HepG2 (cell line): ENCODE measurements at regions not wholly inside any gene's neighbourhood (a gene's known extent, or its start where the extent isn't known, plus 50 kb on each side); places are given as distances from the start of the nearest gene placed in this dataset.

Experiments
- ATAC-seq: fragments of 200-7000 bp; cut with Tn5 transposase; 3 replicates; pipeline ENCODE4 v1.9.1; 2020; ENCODE audit warnings: mild to moderate bottlenecking, moderate library complexity
- BruUV-seq: library from RNA; stranded (reverse); fragments of 400-500 nt; replicated peaks from 2 replicates; lab custom pipeline; 2021; lab: Mats Ljungman, UMichigan
- CTCF ChIA-PET: fragments of 300-600 bp; formaldehyde crosslinking; extraction: SDS; loops from one replicate; lab custom pipeline; 2021; ENCODE audit warnings: low total read pairs, inconsistent platforms, low intra/inter-chr PET ratio; lab: Yijun Ruan, JAX
- POLR2A ChIA-PET: fragments of 350-600 bp; sonication (Branson Sonifier 250); formaldehyde crosslinking; loops from one replicate; lab custom pipeline; 2020; ENCODE audit warnings: antibody characterized with exemption, inconsistent platforms; lab: Yijun Ruan, JAX
- DNase-seq: peaks from one replicate; pipeline ENCODE4 v3.0.0-alpha.2; 2015; ENCODE audit warnings: low spot score
- FAIRE-seq: peaks from 3 replicates; lab custom pipeline; 2011; peaks lifted over from hg19 to GRCh38; lab: Jason Lieb, UNC
- H2AFZ ChIP-seq: one replicate; pipeline ENCODE4 v1.6.1; 2011; ENCODE audit warnings: low read length, inconsistent platforms
- H3K27ac ChIP-seq: fragments of 300-600 bp; 3 replicates; pipeline ENCODE4 v1.8.0; 2011; ENCODE audit warnings: mixed run types, mild to moderate bottlenecking, mixed read lengths, low read length, inconsistent platforms; ENCODE audit not compliant: insufficient read depth; ENCODE audit errors: extremely low read length
- H3K27me3 ChIP-seq, 2 experiments: fragments of 200-600 bp in 1 of 2; 2 replicates in 1 of 2; 3 replicates in 1 of 2; pipeline versions ENCODE4 v1.6.0 to v1.8.0; 2011; ENCODE audit warnings: low read length in 2 of 2, mild to moderate bottlenecking in 2 of 2, moderate library complexity in 2 of 2, inconsistent platforms in 1 of 2; ENCODE audit not compliant: insufficient read depth in 2 of 2, control insufficient read depth in 1 of 2
- H3K36me3 ChIP-seq, 2 experiments: fragments of 200-600 bp in 1 of 2; replicated peaks in 1 of 2; 2 replicates in 1 of 2; 3 replicates in 1 of 2; pipeline versions ENCODE4 v1.5.1 to v1.8.0; 2011; ENCODE audit warnings: low read length in 2 of 2, inconsistent platforms in 1 of 2; ENCODE audit not compliant: insufficient read depth in 2 of 2, control insufficient read depth in 1 of 2
- H3K4me1 ChIP-seq: 2 replicates; pipeline ENCODE4 v1.5.1; 2012; ENCODE audit warnings: low read length, inconsistent platforms; ENCODE audit not compliant: insufficient read depth
- H3K4me2 ChIP-seq: 2 replicates; pipeline ENCODE4 v1.6.0; 2011; ENCODE audit warnings: low read depth, low read length, inconsistent platforms
- H3K4me3 ChIP-seq, 3 experiments: fragments of 200-600 bp in 1 of 3; sonication (generic), shearing (Covaris generic) in 1 of 3; replicated peaks in 1 of 3; 2 replicates each; pipeline ENCODE4 v1.5.1; 2011 to 2016; ENCODE audit warnings: low read length in 3 of 3, inconsistent platforms in 2 of 3, low read depth in 2 of 3, mild to moderate bottlenecking in 2 of 3, control low read depth in 1 of 3, mixed read lengths in 1 of 3; ENCODE audit not compliant: insufficient read depth in 1 of 3
- H3K79me2 ChIP-seq: one replicate; pipeline ENCODE4 v1.6.1; 2011; ENCODE audit warnings: low read length, inconsistent platforms; ENCODE audit not compliant: insufficient read depth
- H3K9ac ChIP-seq: 2 replicates; pipeline ENCODE4 v1.6.0; 2011; ENCODE audit warnings: mild to moderate bottlenecking, low read depth, low read length, inconsistent platforms; ENCODE audit not compliant: insufficient read depth
- H3K9me3 ChIP-seq: 2 replicates; pipeline ENCODE4 v1.5.1; 2012; ENCODE audit warnings: mild to moderate bottlenecking, low read length
- H4K20me1 ChIP-seq: 2 replicates; pipeline ENCODE4 v1.6.0; 2011; ENCODE audit warnings: inconsistent platforms, mild to moderate bottlenecking, low read length, moderate library complexity; ENCODE audit not compliant: insufficient read depth
- ATAD3A ChIP-seq: sonication (generic); formaldehyde crosslinking; IDR thresholded peaks from 2 replicates; pipeline ENCODE4 v1.4.0; 2020; ENCODE audit warnings: missing genetic modification reagents
- NFKBIZ ChIP-seq: IDR thresholded peaks from 2 replicates; pipeline ENCODE4 v1.6.1; 2018; ENCODE audit warnings: missing genetic modification reagents, missing compliant biosample characterization
- THAP9 ChIP-seq: sonication (generic); formaldehyde crosslinking; IDR thresholded peaks from 2 replicates; pipeline ENCODE4; 2020; ENCODE audit warnings: missing genetic modification reagents, mild to moderate bottlenecking, borderline replicate concordance
- ZMYM2 ChIP-seq: sonication (generic); formaldehyde crosslinking; IDR thresholded peaks from 2 replicates; pipeline ENCODE4 v1.8.0; 2022; ENCODE audit warnings: mild to moderate bottlenecking, missing genetic modification reagents
- ZNF329 ChIP-seq: sonication (generic); formaldehyde crosslinking; IDR thresholded peaks from 2 replicates; pipeline ENCODE4 v1.9.0; 2021; ENCODE audit warnings: low read depth, mild to moderate bottlenecking, missing genetic modification reagents
- ZNF710 ChIP-seq: sonication (generic); formaldehyde crosslinking; IDR thresholded peaks from 2 replicates; pipeline ENCODE4 v1.5.0; 2020; ENCODE audit warnings: mild to moderate bottlenecking, missing genetic modification reagents, borderline replicate concordance
- ZSCAN20 ChIP-seq: sonication (generic); formaldehyde crosslinking; IDR thresholded peaks from 2 replicates; pipeline ENCODE4 v1.4.0; 2020; ENCODE audit warnings: missing genetic modification reagents, mild to moderate bottlenecking, borderline replicate concordance
- WGBS: methylation state at CpG from one replicate; pipeline ENCODE4 v1.1.6; 2017; ENCODE audit warnings: low lambda C conversion rate; 5-methylcytosine and 5-hydroxymethylcytosine counted together
- in situ Hi-C: cut with HindIII; loops from 2 replicates; pipeline ENCODE4 v1.10.0; 2017; ENCODE audit warnings: low pct_unique_long_range_greater_than_20kb; ENCODE audit not compliant: extremely low pct_ligation_motif_present
- intact Hi-C: fragments of 100-400 bp; cut with micrococcal nuclease; formaldehyde crosslinking; loops from one replicate; pipeline ENCODE4 v1.10.0; 2022; ENCODE audit not compliant: unreplicated experiment

GRCh38 chr17:51548125-51548524 lies 287.8 kb downstream of the UTP18 start:
- Histone ChIP-seq H3K4me2 (no peak overlapping the region), H3K79me2 (no peaks in the 10 kb centered on the region), H3K4me1 (no peaks in the 10 kb centered on the region), H3K9ac (no peak overlapping the region), H3K36me3 (no peaks in the 10 kb centered on the region), H3K27ac (no peak overlapping the region), H2AFZ (no peak overlapping the region), H3K4me3 (no peak overlapping the region), H3K27me3 (no peaks in the 10 kb centered on the region), H4K20me1 (no peaks in the 10 kb centered on the region), H3K9me3 (no peaks in the 10 kb centered on the region)
- TF ChIP-seq ZNF710, result no peak
- in situ Hi-C loops (loop anchor here (25.0 kb wide), 1 partner anchor 161 kb away; no protein-coding TSS in a partner anchor), intact Hi-C loops (no loop called here)
- CTCF ChIA-PET, result no interaction called here
- no TSS peak for BruUV-seq
- no peak for DNase-seq
- POLR2A ChIA-PET, result no interaction called here
- no peak for FAIRE-seq
- WGBS, result 0% methylated on average over 3 of the region's 4 CpGs
- ATAC-seq, result no peak

- H3K27me3 ChIP-seq, result no peaks in the 10 kb centered on the region
- TF ChIP-seq ZNF329 (CRISPR knock-in tag) (no peak), ZMYM2 (CRISPR knock-in tag) (no peak), NFKBIZ (CRISPR knock-in tag) (no peak), ATAD3A (CRISPR knock-in tag) (no peak), THAP9 (CRISPR knock-in tag) (no peak), ZSCAN20 (CRISPR knock-in tag) (no peak)
- intact Hi-C loops (no loop called here), in situ Hi-C loops (loop anchor here (10.0 kb wide), 1 partner anchor 60 kb away; no protein-coding TSS in a partner anchor)
- H3K79me2 ChIP-seq, result no peaks in the 10 kb centered on the region
- 19% methylated on average over 1 of the region's 1 CpG for WGBS
- no peak overlapping the region for H3K4me3 ChIP-seq
- no peak overlapping the region for H3K4me2 ChIP-seq
- no peak for FAIRE-seq
- no peak for DNase-seq
- ATAC-seq, result no peak
- no peak overlapping the region for H3K27ac ChIP-seq
- H3K9ac ChIP-seq, result no peak overlapping the region
- no peak overlapping the region for H2AFZ ChIP-seq
- no TSS peak for BruUV-seq
- no peaks in the 10 kb centered on the region for H4K20me1 ChIP-seq
- ChIA-PET CTCF (no interaction called here), POLR2A (no interaction called here)
- H3K9me3 ChIP-seq, result no peaks in the 10 kb centered on the region
- peaks cover 7% of the 10 kb centered on the region; the same call in 1 of the 2 replicates for H3K4me1 ChIP-seq
- H3K36me3 ChIP-seq, result no peaks in the 10 kb centered on the region
These were observed 294.8 kb downstream of the UTP18 start for GRCh38 chr17:51555153-51555552.
